PC-9 (cell line): ENCODE measurements at regions not wholly inside any gene's neighbourhood (a gene's known extent, or its start where the extent isn't known, plus 50 kb on each side); places are given as distances from the start of the nearest gene placed in this dataset.

Experiments used
- BruUV-seq: library from RNA; stranded (reverse); fragments of 400-500 nt; replicated peaks from 2 replicates; lab custom pipeline; 2021; lab: Mats Ljungman, UMichigan
- CTCF ChIA-PET: fragments of 300-600 bp; sonication (Branson Sonifier 250); formaldehyde crosslinking; loops from one replicate; lab custom pipeline; 2022; ENCODE audit warnings: antibody characterized with exemption; lab: Charles Lee
- POLR2A ChIA-PET: fragments of 300-600 bp; sonication (Branson Sonifier 250); formaldehyde crosslinking; loops from one replicate; lab custom pipeline; 2022; ENCODE audit warnings: antibody characterized with exemption; ENCODE audit not compliant: unreplicated experiment; lab: Charles Lee
- DNase-seq, 2 experiments: peaks; one replicate each; pipeline versions ENCODE4 v3.0.0 to v3.0.0-alpha.2; 2015 to 2022; ENCODE audit warnings: mixed read lengths in 1 of 2
- H2AFZ ChIP-seq: fragments of 200-600 bp; sonication (generic); 2 replicates; pipeline ENCODE4 v1.8.1; 2017; ENCODE audit warnings: antibody characterized with exemption
- H3F3A ChIP-seq: fragments of 200-600 bp; sonication (generic); 2 replicates; pipeline ENCODE4 v1.8.1; 2017; ENCODE audit warnings: antibody characterized with exemption, mild to moderate bottlenecking, low read depth; ENCODE audit not compliant: insufficient read depth
- H3K27ac ChIP-seq: fragments of 200-600 bp; sonication (generic); 2 replicates; pipeline ENCODE4 v1.6.1; 2016; ENCODE audit warnings: mixed run types
- H3K27me3 ChIP-seq: fragments of 200-600 bp; sonication (generic); 2 replicates; pipeline ENCODE4 v1.6.1; 2016; ENCODE audit warnings: low read depth, mixed run types; ENCODE audit not compliant: insufficient read depth
- H3K36me3 ChIP-seq: fragments of 200-600 bp; sonication (generic); 2 replicates; pipeline ENCODE4 v1.6.1; 2016; ENCODE audit warnings: low read depth, mixed run types
- H3K4me1 ChIP-seq: fragments of 200-600 bp; sonication (generic); replicated peaks from 2 replicates; pipeline ENCODE4 v1.6.1; 2016; ENCODE audit warnings: mixed run types; ENCODE audit not compliant: insufficient read depth
- H3K4me2 ChIP-seq: fragments of 200-600 bp; sonication (generic); 2 replicates; pipeline ENCODE4 v1.6.1; 2017; ENCODE audit warnings: mixed run types
- H3K4me3 ChIP-seq: fragments of 200-600 bp; sonication (generic); 2 replicates; pipeline ENCODE4 v1.6.1; 2016; ENCODE audit warnings: mixed run types
- H3K79me2 ChIP-seq: fragments of 200-600 bp; sonication (generic); 2 replicates; pipeline ENCODE4 v1.6.1; 2017; ENCODE audit warnings: low read depth, mixed run types
- H3K9me2 ChIP-seq: fragments of 200-600 bp; sonication (generic); 2 replicates; pipeline ENCODE4 v1.8.1; 2017; ENCODE audit warnings: mild to moderate bottlenecking; ENCODE audit not compliant: insufficient read depth
- H3K9me3 ChIP-seq: fragments of 200-600 bp; sonication (generic); 2 replicates; pipeline ENCODE4 v1.8.1; 2016; ENCODE audit warnings: low read depth; ENCODE audit not compliant: insufficient read depth
- H4K20me1 ChIP-seq: fragments of 200-600 bp; sonication (generic); 2 replicates; pipeline ENCODE4 v1.8.1; 2017; ENCODE audit not compliant: insufficient read depth
- CTCF ChIP-seq: fragments of 200-600 bp; sonication (generic); conservative IDR thresholded peaks from 2 replicates; pipeline ENCODE4 v1.6.1; 2017; ENCODE audit warnings: mixed run types, antibody characterized with exemption, mild to moderate bottlenecking, moderate library complexity
- EZH2 ChIP-seq: fragments of 200-600 bp; sonication (generic); IDR thresholded peaks from 2 replicates; pipeline ENCODE4 v1.8.0; 2017; ENCODE audit warnings: antibody characterized with exemption, low read depth
- intact Hi-C: fragments of 100-400 bp; cut with micrococcal nuclease; formaldehyde crosslinking; loops from one replicate; pipeline ENCODE4 v1.10.0; 2022; ENCODE audit not compliant: unreplicated experiment

- Histone ChIP-seq H3K27me3 (no peaks in the 10 kb centered on the region), H4K20me1 (no peaks in the 10 kb centered on the region), H3K27ac (no peak overlapping the region), H3K4me3 (no peak overlapping the region), H3K9me3 (no peaks in the 10 kb centered on the region), H3K4me2 (no peak overlapping the region), H3F3A (no peaks in the 10 kb centered on the region), H2AFZ (no peak overlapping the region), H3K79me2 (no peaks in the 10 kb centered on the region), H3K36me3 (no peaks in the 10 kb centered on the region), H3K4me1 (no peaks in the 10 kb centered on the region), H3K9me2 (no peaks in the 10 kb centered on the region)
- DNase-seq = no peak
- intact Hi-C loops = no loop called here
- ChIA-PET POLR2A (no interaction called here), CTCF (no interaction called here)
- no TSS peak for BruUV-seq
- no peak for TF ChIP-seq EZH2
- no peak for TF ChIP-seq CTCF
Observed at GRCh38 chr12:46711756-46712155, 114.0 kb downstream of the SLC38A4 start.

- POLR2A ChIA-PET = no interaction called here
- TF ChIP-seq CTCF = no peak
- no peak for TF ChIP-seq EZH2
- intact Hi-C loops = no loop called here
Observed at GRCh38 chr12:46710125-46710743, 115.6 kb downstream of the SLC38A4 start.

GRCh38 chr12:46702581-46703344, 123.0 kb downstream of the SLC38A4 start:
- Histone ChIP-seq H3K4me3 (no peak overlapping the region), H3F3A (no peaks in the 10 kb centered on the region), H3K79me2 (no peaks in the 10 kb centered on the region), H2AFZ (no peak overlapping the region), H3K4me2 (no peak overlapping the region), H4K20me1 (no peaks in the 10 kb centered on the region), H3K4me1 (no peaks in the 10 kb centered on the region), H3K27me3 (no peaks in the 10 kb centered on the region), H3K9me2 (no peaks in the 10 kb centered on the region), H3K36me3 (no peaks in the 10 kb centered on the region), H3K9me3 (no peaks in the 10 kb centered on the region; the same call in 1 of the 2 replicates), H3K27ac (no peak overlapping the region)
- ChIA-PET POLR2A (interaction anchor here (0.6 kb wide), 1 partner anchor 18 kb away, joined by 4 read pairs; no protein-coding TSS in a partner anchor), CTCF (no interaction called here)
- TF ChIP-seq CTCF (no peak), EZH2 (no peak)
- no TSS peak for BruUV-seq
- no peak for DNase-seq
- intact Hi-C loops = no loop called here

More at GRCh38 chr12:46710125-46710743, 115.6 kb downstream of the SLC38A4 start:
- H3F3A ChIP-seq = no peaks in the 10 kb centered on the region
- DNase-seq = no peak
- H3K27ac ChIP-seq = no peak overlapping the region
- CTCF ChIA-PET = no interaction called here
- no peak overlapping the region for H3K4me3 ChIP-seq
- H3K27me3 ChIP-seq = no peaks in the 10 kb centered on the region
- H4K20me1 ChIP-seq = no peaks in the 10 kb centered on the region
- no peaks in the 10 kb centered on the region for H3K36me3 ChIP-seq
- no peak overlapping the region for H2AFZ ChIP-seq
- no peaks in the 10 kb centered on the region for H3K79me2 ChIP-seq
- H3K9me3 ChIP-seq = no peaks in the 10 kb centered on the region
- BruUV-seq = no TSS peak
- no peaks in the 10 kb centered on the region for H3K9me2 ChIP-seq
- no peak overlapping the region for H3K4me2 ChIP-seq
- no peaks in the 10 kb centered on the region for H3K4me1 ChIP-seq
